Gastrocnemius medialis (tissue), 4 donors: ENCODE measurements at regions not wholly inside any gene's neighbourhood (a gene's known extent, or its start where the extent isn't known, plus 50 kb on each side); places are given as distances from the start of the nearest gene placed in this dataset.

Source experiments
- ATAC-seq, 2 donors: fragments of 150-250 bp; one replicate each; pipeline ENCODE4 v1.9.1; 2016
- DNase-seq, 2 donors: peaks; one replicate each; pipeline ENCODE4 v3.0.0-alpha.2; 2019
- H3K27ac ChIP-seq, 4 donors: fragments of 200-600 bp; sonication (generic); 1 replicate in 1 of 4; 2 replicates in 3 of 4; pipeline ENCODE4 v1.5.1; 2016 to 2018; ENCODE audit warnings: mild to moderate bottlenecking in 2 of 4, moderate library complexity in 1 of 4
- H3K27me3 ChIP-seq, 3 donors: fragments of 200-600 bp; sonication (generic) in 2 of 3; 1 replicate in 1 of 3; 2 replicates in 2 of 3; pipeline versions ENCODE4 v1.5.1 to v1.6.0; 2016 to 2019; ENCODE audit warnings: mild to moderate bottlenecking in 1 of 3, moderate library complexity in 1 of 3
- H3K36me3 ChIP-seq, 2 donors: fragments of 200-600 bp; sonication (generic) in 1 of 2; one replicate each; pipeline ENCODE4 v1.5.1; 2017 to 2018
- H3K4me1 ChIP-seq, 2 donors: fragments of 200-600 bp; sonication (generic) in 1 of 2; one replicate each; pipeline ENCODE4 v1.5.1; 2016 to 2017; ENCODE audit warnings: mild to moderate bottlenecking in 2 of 2
- H3K4me3 ChIP-seq, 4 donors: fragments of 200-600 bp; sonication (generic) in 3 of 4; 1 replicate in 1 of 4; 2 replicates in 3 of 4; pipeline ENCODE4 v1.5.1; 2016 to 2019; ENCODE audit warnings: mild to moderate bottlenecking in 2 of 4
- H3K9me3 ChIP-seq, 3 donors: fragments of 200-600 bp; sonication (generic) in 2 of 3; 1 replicate in 1 of 3; 2 replicates in 2 of 3; pipeline ENCODE4 v1.5.1; 2016 to 2019
- POLR2A ChIP-seq, 2 donors: fragments of 450-650 bp; IDR thresholded peaks; one replicate each; pipeline ENCODE4 v1.6.1; 2017; ENCODE audit warnings: antibody characterized with exemption in 2 of 2, mild to moderate bottlenecking in 2 of 2, moderate library complexity in 2 of 2
- in situ Hi-C, 4 donors: fragments of 200-750 bp; cut with MboI; loops; one replicate each; pipeline versions ENCODE4 v1.15.0 to v1.8.0; 2017; ENCODE audit warnings: low sequenced_read_pairs in 4 of 4
- intact Hi-C: fragments of 100-400 bp; cut with DNase I; formaldehyde crosslinking; loops from one replicate; pipeline ENCODE4 v1.15.1; 2023; ENCODE audit warnings: low total_unique reads
- TF ChIP-seq, protein P1 (sequence below), 5 experiments: fragments of 450-650 bp in 3 of 5; fragments of 200-600 bp in 2 of 5; sonication (generic) in 2 of 5; IDR thresholded peaks in 4 of 5; conservative IDR thresholded peaks in 1 of 5; 1 replicate in 4 of 5; 2 replicates in 1 of 5; pipeline ENCODE4 v1.5.1; 2016 to 2019; ENCODE audit warnings: antibody characterized with exemption in 5 of 5, mild to moderate bottlenecking in 3 of 5, moderate library complexity in 3 of 5

DNA sequence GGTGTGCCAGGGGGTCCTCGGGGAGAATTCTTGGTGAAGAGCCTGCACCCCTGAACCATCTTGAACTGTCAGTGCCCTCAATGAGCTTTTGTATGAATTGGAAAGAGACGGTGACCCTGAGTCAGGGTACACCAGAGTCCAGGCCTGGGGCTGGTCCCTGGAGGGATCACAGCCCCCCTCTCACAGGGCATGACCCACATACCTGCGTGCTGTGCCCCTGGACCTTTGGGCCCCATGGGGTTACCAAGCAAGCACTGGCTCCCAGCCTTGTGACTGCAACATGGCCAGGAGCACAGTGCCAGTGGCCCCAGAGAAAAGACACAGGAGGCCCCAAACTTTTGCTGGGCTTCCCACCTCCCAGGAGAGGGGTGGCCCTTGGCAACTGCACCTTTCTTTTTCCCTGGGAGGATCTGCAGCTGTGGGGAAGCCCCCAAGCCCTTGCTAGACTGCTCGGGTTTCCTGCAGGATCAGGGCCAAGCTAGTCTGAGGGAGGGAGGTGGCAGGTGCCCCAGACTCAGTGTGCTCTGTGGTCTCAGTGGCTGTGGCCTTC lies 153.5 kb downstream of the ZNF248 start:
- Histone ChIP-seq H3K27me3 (no peaks in the 10 kb centered on the region), H3K4me1 (no peaks in the 10 kb centered on the region), H3K9me3 (no peaks in the 10 kb centered on the region), H3K27ac (no peak overlapping the region), H3K4me3 (no peak overlapping the region), H3K36me3 (no peaks in the 10 kb centered on the region)
- no peak for TF ChIP-seq POLR2A (IDR thresholded peaks at IDR 0.05)
- TF ChIP-seq, protein P1, sequence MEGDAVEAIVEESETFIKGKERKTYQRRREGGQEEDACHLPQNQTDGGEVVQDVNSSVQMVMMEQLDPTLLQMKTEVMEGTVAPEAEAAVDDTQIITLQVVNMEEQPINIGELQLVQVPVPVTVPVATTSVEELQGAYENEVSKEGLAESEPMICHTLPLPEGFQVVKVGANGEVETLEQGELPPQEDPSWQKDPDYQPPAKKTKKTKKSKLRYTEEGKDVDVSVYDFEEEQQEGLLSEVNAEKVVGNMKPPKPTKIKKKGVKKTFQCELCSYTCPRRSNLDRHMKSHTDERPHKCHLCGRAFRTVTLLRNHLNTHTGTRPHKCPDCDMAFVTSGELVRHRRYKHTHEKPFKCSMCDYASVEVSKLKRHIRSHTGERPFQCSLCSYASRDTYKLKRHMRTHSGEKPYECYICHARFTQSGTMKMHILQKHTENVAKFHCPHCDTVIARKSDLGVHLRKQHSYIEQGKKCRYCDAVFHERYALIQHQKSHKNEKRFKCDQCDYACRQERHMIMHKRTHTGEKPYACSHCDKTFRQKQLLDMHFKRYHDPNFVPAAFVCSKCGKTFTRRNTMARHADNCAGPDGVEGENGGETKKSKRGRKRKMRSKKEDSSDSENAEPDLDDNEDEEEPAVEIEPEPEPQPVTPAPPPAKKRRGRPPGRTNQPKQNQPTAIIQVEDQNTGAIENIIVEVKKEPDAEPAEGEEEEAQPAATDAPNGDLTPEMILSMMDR (IDR thresholded peaks at IDR 0.05 in 4 of 5, conservative IDR thresholded peaks at IDR 0.05 in 1 of 5), result no peak
- in situ Hi-C loops (no loop called here), intact Hi-C loops (no loop called here)
- no peak for DNase-seq
- ATAC-seq, result no peak

DNA sequence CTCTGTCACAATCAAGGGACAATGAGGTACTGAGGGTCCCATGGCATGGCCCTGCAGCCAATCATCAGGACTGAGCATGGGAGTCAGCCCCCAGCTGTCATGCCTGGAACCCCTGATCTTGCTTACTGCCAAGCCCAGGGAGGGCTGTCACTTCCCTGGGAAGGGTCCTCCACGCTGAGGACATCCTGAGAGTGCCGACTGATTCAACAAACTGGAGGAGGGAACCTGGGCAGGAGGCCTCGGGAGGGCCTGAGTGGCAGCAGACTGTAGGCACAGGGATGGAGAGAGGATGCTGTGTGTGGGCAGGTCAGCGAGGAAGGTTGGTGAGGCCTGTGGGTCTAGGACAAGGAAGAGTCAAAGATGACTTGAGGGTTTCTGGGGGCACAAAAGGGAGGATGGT lies 154.3 kb downstream of the ZNF248 start:
- Histone ChIP-seq H3K9me3 (no peaks in the 10 kb centered on the region), H3K4me3 (no peak overlapping the region), H3K27ac (no peak overlapping the region), H3K27me3 (no peaks in the 10 kb centered on the region), H3K36me3 (no peaks in the 10 kb centered on the region), H3K4me1 (no peaks in the 10 kb centered on the region)
- TF ChIP-seq, protein P1 (IDR thresholded peaks at IDR 0.05 in 4 of 5, conservative IDR thresholded peaks at IDR 0.05 in 1 of 5), result no peak
- TF ChIP-seq POLR2A (IDR thresholded peaks at IDR 0.05), result no peak
- in situ Hi-C loops, result no loop called here
- DNase-seq (no peak), ATAC-seq (no peak)
- intact Hi-C loops, result no loop called here

DNA sequence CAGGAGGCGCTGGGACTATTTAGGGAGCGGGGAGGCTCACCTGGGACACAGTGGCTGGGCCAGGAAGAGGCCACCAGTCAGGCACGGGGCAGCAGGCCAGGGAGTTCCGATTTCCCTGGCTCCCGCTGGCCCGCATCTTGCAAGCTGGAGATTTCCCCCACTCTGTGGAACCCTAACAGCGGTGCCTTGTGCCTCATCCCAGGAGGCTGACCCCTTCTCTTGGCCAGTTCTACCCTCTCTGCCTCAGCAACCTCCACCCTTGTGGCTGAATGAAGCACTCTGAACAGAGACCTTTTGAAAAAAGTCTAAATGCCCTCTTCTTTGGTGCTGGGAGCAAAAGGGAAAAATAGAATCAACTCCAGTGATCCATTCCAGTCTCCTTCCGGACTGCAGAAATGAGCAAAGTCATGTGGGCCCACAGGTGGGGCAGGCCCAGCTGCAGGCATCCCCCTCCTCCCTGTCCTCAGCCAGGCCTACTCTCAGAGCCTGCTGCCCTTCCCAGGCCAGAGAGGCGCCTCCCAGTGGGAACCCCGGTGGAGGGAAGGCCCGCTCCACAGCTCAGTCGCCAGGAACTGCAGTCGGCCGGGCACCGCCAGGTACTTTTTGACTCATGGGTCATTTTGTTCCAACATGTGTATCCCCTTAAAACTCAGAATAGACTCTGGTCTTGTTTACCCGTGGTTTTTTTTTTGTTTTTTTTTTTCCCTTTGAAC lies 155.5 kb downstream of the ZNF248 start:
- ATAC-seq, result no peak
- intact Hi-C loops, result no loop called here
- H3K27ac ChIP-seq, result no peak overlapping the region
- no peak overlapping the region for H3K4me3 ChIP-seq
- no peaks in the 10 kb centered on the region for H3K9me3 ChIP-seq
- H3K36me3 ChIP-seq, result no peaks in the 10 kb centered on the region
- in situ Hi-C loops, result no loop called here
- H3K27me3 ChIP-seq, result no peaks in the 10 kb centered on the region
- H3K4me1 ChIP-seq, result no peaks in the 10 kb centered on the region
- DNase-seq, result no peak
- TF ChIP-seq POLR2A (IDR thresholded peaks at IDR 0.05), result no peak
- TF ChIP-seq, protein P1 (IDR thresholded peaks at IDR 0.05 in 4 of 5, conservative IDR thresholded peaks at IDR 0.05 in 1 of 5), result no peak

DNA sequence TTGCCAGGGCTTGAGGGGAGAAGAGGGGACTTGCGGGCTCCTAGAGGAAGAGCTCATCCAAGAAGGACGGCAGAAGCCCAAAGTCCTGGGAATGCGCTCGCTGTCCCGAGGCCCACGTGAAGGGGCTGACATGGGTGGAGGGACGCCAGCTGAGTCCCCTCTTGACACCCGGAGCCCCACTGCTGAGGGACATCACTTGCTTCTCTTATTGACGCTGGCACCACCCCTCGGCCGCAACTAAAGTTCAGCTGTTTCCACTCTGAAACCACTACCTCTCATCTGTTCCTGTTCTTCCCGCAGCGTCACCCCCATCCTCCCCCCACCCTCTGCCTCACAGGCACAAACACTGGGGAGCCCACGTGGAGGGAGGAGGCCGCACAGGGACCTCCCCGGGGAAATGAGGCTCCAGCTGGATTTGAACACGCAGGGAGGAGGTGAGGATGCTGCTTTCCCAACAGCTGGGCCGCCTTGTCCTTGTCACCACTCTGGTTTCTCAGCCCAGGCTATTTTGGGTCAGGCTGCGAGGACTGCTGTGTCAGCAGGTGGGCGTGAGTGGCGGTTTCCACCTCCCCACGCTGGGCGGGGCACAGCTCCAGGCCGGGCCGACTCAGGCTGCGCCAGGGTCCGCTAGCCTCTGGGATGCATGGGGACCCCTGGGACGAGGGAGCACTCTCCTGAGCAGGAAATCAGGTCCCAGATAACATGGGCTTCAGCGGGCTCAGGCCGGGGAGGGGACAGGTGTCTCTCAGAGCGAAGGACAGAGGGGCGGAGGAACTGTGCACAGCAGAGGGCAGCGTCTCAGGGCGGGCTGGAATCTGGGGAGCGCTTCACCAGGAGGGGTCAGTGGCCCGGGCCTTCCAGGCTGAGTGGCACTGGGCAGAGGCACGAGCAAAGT lies 156.3 kb downstream of the ZNF248 start:
- Histone ChIP-seq H3K9me3 (no peaks in the 10 kb centered on the region), H3K36me3 (no peaks in the 10 kb centered on the region), H3K4me1 (no peaks in the 10 kb centered on the region), H3K27me3 (no peaks in the 10 kb centered on the region), H3K27ac (no peak overlapping the region), H3K4me3 (no peak overlapping the region)
- TF ChIP-seq, protein P1 (IDR thresholded peaks at IDR 0.05 in 4 of 5, conservative IDR thresholded peaks at IDR 0.05 in 1 of 5), result no peak
- no peak for TF ChIP-seq POLR2A (IDR thresholded peaks at IDR 0.05)
- DNase-seq (no peak), ATAC-seq (no peak)
- intact Hi-C loops (no loop called here), in situ Hi-C loops (no loop called here)
